ENCODE measurements at regions not wholly inside any gene's neighbourhood (a gene's known extent, or its start where the extent isn't known, plus 50 kb on each side); places are given as distances from the start of the nearest gene placed in this dataset.

DNA sequence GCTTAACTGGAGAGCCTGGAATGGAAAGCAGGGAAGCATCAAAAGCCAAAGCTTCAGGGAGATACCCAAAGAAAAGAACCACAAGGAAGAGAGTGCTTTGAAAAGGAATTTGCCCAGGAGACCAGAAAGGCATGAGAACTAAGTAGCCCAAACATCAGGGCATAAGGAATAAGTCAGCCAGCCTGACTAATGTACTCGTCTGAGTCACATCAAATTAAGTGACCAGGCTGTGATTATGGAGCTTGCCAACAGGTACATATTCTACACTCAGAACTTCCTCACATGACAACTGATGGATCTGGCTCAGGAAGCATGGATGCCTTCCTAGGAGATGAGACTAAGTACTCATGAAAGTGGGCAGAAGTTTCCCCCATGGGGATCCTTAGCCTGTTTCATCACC, 366.7 kb downstream of the BUD13 start:
- Histone ChIP-seq H3K36me3 (no peaks in the 10 kb centered on the region), H3K4me3 (no peak overlapping the region), H3K27me3 (peaks cover 0 to 16% (median 0%) of the 10 kb centered on the region in 4 donors), H3K27ac (no peak overlapping the region), H3K9me3 (no peaks in the 10 kb centered on the region), H3K4me1 (no peaks in the 10 kb centered on the region)
- WGBS, 2 donors, result 50 to 71% methylated on average over 1 of the region's 1 CpG
- no peak for DNase-seq
- intact Hi-C loops (cut with DNase I), result no loop called here
- TF ChIP-seq, protein P1, sequence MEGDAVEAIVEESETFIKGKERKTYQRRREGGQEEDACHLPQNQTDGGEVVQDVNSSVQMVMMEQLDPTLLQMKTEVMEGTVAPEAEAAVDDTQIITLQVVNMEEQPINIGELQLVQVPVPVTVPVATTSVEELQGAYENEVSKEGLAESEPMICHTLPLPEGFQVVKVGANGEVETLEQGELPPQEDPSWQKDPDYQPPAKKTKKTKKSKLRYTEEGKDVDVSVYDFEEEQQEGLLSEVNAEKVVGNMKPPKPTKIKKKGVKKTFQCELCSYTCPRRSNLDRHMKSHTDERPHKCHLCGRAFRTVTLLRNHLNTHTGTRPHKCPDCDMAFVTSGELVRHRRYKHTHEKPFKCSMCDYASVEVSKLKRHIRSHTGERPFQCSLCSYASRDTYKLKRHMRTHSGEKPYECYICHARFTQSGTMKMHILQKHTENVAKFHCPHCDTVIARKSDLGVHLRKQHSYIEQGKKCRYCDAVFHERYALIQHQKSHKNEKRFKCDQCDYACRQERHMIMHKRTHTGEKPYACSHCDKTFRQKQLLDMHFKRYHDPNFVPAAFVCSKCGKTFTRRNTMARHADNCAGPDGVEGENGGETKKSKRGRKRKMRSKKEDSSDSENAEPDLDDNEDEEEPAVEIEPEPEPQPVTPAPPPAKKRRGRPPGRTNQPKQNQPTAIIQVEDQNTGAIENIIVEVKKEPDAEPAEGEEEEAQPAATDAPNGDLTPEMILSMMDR (IDR thresholded peaks at IDR 0.05), result no peak
- no peak for TF ChIP-seq POLR2A (IDR thresholded peaks at IDR 0.05)

DNA sequence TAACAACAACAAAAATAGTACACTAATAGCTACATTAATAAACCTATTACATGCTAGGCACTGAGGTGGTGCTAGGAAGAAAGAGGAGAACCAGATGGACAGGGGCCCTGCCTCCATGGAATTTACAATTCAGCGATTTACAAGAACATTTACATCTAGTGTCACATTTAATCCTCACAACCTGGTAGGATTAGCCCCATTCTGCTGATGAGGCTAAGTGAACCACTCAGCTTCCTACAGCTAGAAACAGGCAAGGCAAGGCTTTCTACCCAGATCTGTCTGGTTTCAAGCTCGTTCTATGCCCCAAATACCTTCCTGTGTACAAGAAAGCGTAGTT, 368.4 kb downstream of the BUD13 start:
- no peaks in the 10 kb centered on the region for H3K4me1 ChIP-seq

DNA sequence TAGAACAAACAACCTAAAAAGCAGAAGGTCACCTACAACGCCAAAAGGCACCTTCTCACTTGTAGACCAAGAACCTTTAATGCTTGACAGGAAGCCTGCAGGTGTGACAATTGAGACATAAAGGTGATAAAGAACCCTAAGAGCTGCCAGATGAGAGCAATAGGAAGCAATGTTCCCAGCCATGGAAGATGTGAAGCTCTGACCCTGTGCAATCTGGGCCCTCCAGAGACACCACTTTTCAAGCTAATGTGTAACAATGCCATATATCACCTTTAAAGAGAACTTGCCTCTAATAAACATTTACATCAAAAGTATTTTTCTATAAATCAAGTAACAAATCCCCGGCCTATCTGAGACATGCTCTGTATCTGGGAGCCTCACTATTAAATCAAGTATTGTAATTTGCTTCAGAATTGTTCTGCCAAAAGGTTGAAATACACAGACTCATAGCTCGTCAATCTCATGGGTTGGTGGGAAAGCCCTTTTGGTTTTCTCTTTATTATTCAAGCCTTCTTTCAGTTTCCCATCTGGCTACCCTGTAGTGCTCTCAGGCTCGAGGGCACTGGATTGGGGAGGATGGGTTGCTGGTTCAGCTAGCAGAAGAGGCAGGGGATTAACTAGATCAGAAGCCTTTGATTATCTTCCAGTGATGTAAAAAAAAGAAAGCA, 368.9 kb downstream of the BUD13 start:
- TF ChIP-seq POLR2A (IDR thresholded peaks at IDR 0.05), result no peak
- TF ChIP-seq, protein P1 (IDR thresholded peaks at IDR 0.05), result no peak
- Histone ChIP-seq H3K9me3 (no peaks in the 10 kb centered on the region), H3K36me3 (no peaks in the 10 kb centered on the region), H3K27ac (no peak overlapping the region), H3K4me1 (no peaks in the 10 kb centered on the region), H3K4me3 (no peak overlapping the region), H3K27me3 (peaks cover 0 to 2% (median 0%) of the 10 kb centered on the region in 4 donors)
- no peak for DNase-seq
- WGBS, 2 donors, result 52 to 55% methylated on average over 3 to 4 of the region's 4 CpGs
- intact Hi-C loops (cut with DNase I), result no loop called here

More for the DNA sequence above, 368.4 kb downstream of the BUD13 start:
- DNase-seq, result no peak
- Histone ChIP-seq H3K4me3 (no peak overlapping the region), H3K27ac (no peak overlapping the region), H3K27me3 (peaks cover 0 to 7% (median 0%) of the 10 kb centered on the region in 4 donors), H3K9me3 (no peaks in the 10 kb centered on the region), H3K36me3 (no peaks in the 10 kb centered on the region)
- no peak for TF ChIP-seq POLR2A (IDR thresholded peaks at IDR 0.05)
- TF ChIP-seq, protein P1 (IDR thresholded peaks at IDR 0.05), result no peak
- WGBS, 2 donors, result 49 to 59% methylated on average over 3 of the region's 3 CpGs
- intact Hi-C loops (cut with DNase I), result no loop called here

DNA sequence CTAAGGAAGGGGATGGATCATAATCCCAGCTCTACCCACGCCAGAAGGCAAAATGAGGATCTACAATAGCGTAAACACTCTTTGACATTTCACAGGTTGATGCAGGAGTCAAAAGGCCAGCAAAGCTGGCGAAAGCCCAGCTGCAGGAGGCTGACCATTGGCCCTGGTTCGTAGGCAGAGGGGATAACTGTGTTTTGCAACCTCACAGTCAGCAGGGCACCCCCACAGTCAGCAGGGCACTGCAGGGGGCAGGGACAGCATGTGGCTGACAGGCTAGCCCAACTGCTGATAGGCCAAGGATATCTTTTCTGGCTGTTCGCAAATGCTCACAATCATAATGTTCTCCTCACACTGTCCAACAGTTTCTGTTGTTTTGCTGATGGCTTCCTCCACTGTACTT, 372.7 kb downstream of the BUD13 start:
- H3K27ac ChIP-seq, result no peak overlapping the region
- no peak for TF ChIP-seq POLR2A (IDR thresholded peaks at IDR 0.05)
- TF ChIP-seq, protein P1 (IDR thresholded peaks at IDR 0.05), result no peak
- peaks cover 0 to 11% (median 0%) of the 10 kb centered on the region in 3 donors for H3K4me1 ChIP-seq
- DNase-seq, result no peak
- no peaks in the 10 kb centered on the region for H3K27me3 ChIP-seq
- WGBS, 2 donors, result 65 to 78% methylated on average over 4 to 5 of the region's 5 CpGs
- H3K4me3 ChIP-seq, result no peak overlapping the region
- H3K36me3 ChIP-seq, result no peaks in the 10 kb centered on the region
- intact Hi-C loops (cut with DNase I), result no loop called here
- no peaks in the 10 kb centered on the region for H3K9me3 ChIP-seq

DNA sequence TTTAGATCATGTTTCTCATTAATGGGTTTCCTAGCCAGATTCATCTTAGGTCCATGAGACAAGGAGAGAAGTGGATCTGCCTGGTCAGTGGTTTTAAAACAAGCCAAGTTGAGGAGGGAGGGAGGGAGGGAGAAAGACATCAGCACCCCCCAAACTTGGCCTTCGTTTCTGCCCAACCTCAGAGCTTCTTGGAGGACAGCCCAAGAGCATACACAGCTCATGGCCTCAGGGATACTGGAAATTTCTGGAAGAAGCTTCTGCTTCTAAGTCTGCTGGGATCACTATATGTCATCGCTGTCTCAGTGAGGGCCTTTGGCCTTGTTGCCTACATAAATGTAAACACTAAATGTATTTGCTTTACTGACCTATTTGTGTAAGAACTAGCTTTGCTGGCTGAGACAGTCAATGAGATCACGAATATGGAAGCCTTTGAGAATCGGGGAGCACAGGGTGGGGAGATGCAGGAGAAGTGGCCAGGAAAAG, 375.1 kb downstream of the BUD13 start:
- Histone ChIP-seq H3K9me3 (peaks cover 0 to 5% (median 0%) of the 10 kb centered on the region in 3 donors), H3K4me3 (no peak overlapping the region), H3K27me3 (no peaks in the 10 kb centered on the region), H3K36me3 (no peaks in the 10 kb centered on the region), H3K27ac (no peak overlapping the region), H3K4me1 (peaks cover 0 to 11% (median 0%) of the 10 kb centered on the region in 3 donors)
- WGBS, 2 donors, result 28 to 30% methylated on average over 4 of the region's 4 CpGs
- intact Hi-C loops (cut with DNase I), result no loop called here
- TF ChIP-seq, protein P1 (IDR thresholded peaks at IDR 0.05), result no peak
- TF ChIP-seq POLR2A (IDR thresholded peaks at IDR 0.05), result no peak
- no peak for DNase-seq

All from esophagus squamous epithelium (tissue), 5 donors.